ENCODE measurements at regions not wholly inside any gene's neighbourhood (a gene's known extent, or its start where the extent isn't known, plus 50 kb on each side); places are given as distances from the start of the nearest gene placed in this dataset.

DNA sequence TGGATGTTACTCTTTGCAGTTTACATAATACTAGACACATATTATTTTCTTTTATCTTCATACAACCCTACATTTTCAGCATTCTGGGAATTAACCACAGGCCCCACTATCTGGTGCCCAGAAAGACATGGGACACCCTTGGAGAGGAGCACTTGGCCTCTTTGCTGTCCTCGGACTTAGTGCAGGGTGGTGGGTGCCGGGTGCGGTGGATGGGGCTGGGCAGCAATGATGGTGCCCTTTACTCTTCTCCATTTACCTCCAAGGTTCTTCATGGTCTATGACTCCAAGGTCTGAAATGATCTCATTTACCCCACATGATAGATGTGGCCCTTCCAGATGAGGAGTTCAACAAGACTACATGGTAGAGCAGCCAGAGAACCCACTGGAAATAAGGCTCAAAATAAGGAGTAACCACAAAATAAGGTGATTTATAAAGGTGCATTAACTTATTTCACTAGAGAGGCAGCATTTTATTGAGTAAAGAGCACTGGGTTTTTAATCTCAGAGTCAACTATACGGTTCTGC, 56.2 kb upstream of the IGFBP3 start:
- TF ChIP-seq EZH2 (IDR thresholded peaks at IDR 0.05): no peak
- TF ChIP-seq, protein P1, sequence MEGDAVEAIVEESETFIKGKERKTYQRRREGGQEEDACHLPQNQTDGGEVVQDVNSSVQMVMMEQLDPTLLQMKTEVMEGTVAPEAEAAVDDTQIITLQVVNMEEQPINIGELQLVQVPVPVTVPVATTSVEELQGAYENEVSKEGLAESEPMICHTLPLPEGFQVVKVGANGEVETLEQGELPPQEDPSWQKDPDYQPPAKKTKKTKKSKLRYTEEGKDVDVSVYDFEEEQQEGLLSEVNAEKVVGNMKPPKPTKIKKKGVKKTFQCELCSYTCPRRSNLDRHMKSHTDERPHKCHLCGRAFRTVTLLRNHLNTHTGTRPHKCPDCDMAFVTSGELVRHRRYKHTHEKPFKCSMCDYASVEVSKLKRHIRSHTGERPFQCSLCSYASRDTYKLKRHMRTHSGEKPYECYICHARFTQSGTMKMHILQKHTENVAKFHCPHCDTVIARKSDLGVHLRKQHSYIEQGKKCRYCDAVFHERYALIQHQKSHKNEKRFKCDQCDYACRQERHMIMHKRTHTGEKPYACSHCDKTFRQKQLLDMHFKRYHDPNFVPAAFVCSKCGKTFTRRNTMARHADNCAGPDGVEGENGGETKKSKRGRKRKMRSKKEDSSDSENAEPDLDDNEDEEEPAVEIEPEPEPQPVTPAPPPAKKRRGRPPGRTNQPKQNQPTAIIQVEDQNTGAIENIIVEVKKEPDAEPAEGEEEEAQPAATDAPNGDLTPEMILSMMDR (IDR thresholded peaks at IDR 0.05): no peak
